ENCODE measurements at regions not wholly inside any gene's neighbourhood (a gene's known extent, or its start where the extent isn't known, plus 50 kb on each side); places are given as distances from the start of the nearest gene placed in this dataset.

- no peaks in the 10 kb centered on the region for H3K36me3 Mint-ChIP-seq (ENCODE audit: insufficient read depth, unreplicated experiment)
- no peak overlapping the region for H3K27ac Mint-ChIP-seq (ENCODE audit: low read depth, unreplicated experiment)
- H3K4me1 Mint-ChIP-seq (ENCODE audit: insufficient read depth, unreplicated experiment), result no peaks in the 10 kb centered on the region
- TF ChIP-seq, protein P1, sequence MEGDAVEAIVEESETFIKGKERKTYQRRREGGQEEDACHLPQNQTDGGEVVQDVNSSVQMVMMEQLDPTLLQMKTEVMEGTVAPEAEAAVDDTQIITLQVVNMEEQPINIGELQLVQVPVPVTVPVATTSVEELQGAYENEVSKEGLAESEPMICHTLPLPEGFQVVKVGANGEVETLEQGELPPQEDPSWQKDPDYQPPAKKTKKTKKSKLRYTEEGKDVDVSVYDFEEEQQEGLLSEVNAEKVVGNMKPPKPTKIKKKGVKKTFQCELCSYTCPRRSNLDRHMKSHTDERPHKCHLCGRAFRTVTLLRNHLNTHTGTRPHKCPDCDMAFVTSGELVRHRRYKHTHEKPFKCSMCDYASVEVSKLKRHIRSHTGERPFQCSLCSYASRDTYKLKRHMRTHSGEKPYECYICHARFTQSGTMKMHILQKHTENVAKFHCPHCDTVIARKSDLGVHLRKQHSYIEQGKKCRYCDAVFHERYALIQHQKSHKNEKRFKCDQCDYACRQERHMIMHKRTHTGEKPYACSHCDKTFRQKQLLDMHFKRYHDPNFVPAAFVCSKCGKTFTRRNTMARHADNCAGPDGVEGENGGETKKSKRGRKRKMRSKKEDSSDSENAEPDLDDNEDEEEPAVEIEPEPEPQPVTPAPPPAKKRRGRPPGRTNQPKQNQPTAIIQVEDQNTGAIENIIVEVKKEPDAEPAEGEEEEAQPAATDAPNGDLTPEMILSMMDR (IDR thresholded peaks at IDR 0.05; ENCODE audit: unreplicated experiment), result no peak
- no peak for DNase-seq (ENCODE audit: unreplicated experiment)
- CTCF ChIA-PET, result no interaction called here
- BruUV-seq (replicated peaks), result no TSS peak
- POLR2A ChIA-PET, result no interaction called here
- intact Hi-C loops (cut with micrococcal nuclease), result no loop called here
- H3K4me3 Mint-ChIP-seq (ENCODE audit: unreplicated experiment), result no peak overlapping the region
- H3K9me3 Mint-ChIP-seq (ENCODE audit: unreplicated experiment), result no peaks in the 10 kb centered on the region
- no peaks in the 10 kb centered on the region for H3K27me3 Mint-ChIP-seq (ENCODE audit: insufficient read depth, unreplicated experiment)
Measured at GRCh38 chr11:29486301-29486700, 530.5 kb downstream of the KCNA4 start.

- ChIA-PET CTCF (interaction anchor here (0.6 kb wide), 1 partner anchor 150 kb away, joined by 3 read pairs; no protein-coding TSS in a partner anchor), POLR2A (no interaction called here)
- no peak for DNase-seq (ENCODE audit: unreplicated experiment)
- Mint-ChIP-seq H3K27ac (ENCODE audit: low read depth, unreplicated experiment) (no peak overlapping the region), H3K36me3 (ENCODE audit: insufficient read depth, unreplicated experiment) (no peaks in the 10 kb centered on the region), H3K27me3 (ENCODE audit: insufficient read depth, unreplicated experiment) (no peaks in the 10 kb centered on the region), H3K4me1 (ENCODE audit: insufficient read depth, unreplicated experiment) (no peaks in the 10 kb centered on the region), H3K9me3 (ENCODE audit: unreplicated experiment) (no peaks in the 10 kb centered on the region), H3K4me3 (ENCODE audit: unreplicated experiment) (no peak overlapping the region)
- intact Hi-C loops (cut with micrococcal nuclease), result no loop called here
- no TSS peak for BruUV-seq (replicated peaks)
- TF ChIP-seq, protein P1 (IDR thresholded peaks at IDR 0.05; ENCODE audit: unreplicated experiment), result no peak
Measured at GRCh38 chr11:29485641-29486040, 531.2 kb downstream of the KCNA4 start.

DNA sequence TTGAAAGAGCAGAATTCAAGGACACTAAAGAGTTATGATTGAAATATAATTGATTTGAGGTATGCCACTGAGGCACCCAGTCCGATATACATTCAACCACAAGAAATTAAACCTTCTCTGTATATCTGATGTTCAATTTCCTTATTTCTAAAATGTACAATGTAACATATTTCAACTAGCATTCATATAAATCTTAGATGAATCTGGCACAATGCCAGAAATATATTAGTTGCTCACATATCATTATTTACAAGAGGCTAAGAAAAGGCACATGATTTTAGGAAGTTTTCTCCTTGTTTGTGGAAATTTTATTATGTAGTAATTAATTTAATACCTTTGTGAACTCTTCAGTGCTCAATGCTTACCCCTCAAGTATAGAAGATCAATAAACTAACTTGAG lies 532.3 kb downstream of the KCNA4 start:
- Mint-ChIP-seq H3K4me3 (ENCODE audit: unreplicated experiment) (no peak overlapping the region), H3K4me1 (ENCODE audit: insufficient read depth, unreplicated experiment) (no peaks in the 10 kb centered on the region), H3K9me3 (ENCODE audit: unreplicated experiment) (no peaks in the 10 kb centered on the region), H3K27ac (ENCODE audit: low read depth, unreplicated experiment) (no peak overlapping the region), H3K27me3 (ENCODE audit: insufficient read depth, unreplicated experiment) (no peaks in the 10 kb centered on the region), H3K36me3 (ENCODE audit: insufficient read depth, unreplicated experiment) (no peaks in the 10 kb centered on the region)
- intact Hi-C loops (cut with micrococcal nuclease), result no loop called here
- ChIA-PET CTCF (interaction anchor here (0.5 kb wide), 1 partner anchor 1433 kb away, joined by 3 read pairs; no protein-coding TSS in a partner anchor), POLR2A (no interaction called here)
- no peak for DNase-seq (ENCODE audit: unreplicated experiment)
- BruUV-seq (replicated peaks), result no TSS peak
- TF ChIP-seq, protein P1 (IDR thresholded peaks at IDR 0.05; ENCODE audit: unreplicated experiment), result no peak

DNA sequence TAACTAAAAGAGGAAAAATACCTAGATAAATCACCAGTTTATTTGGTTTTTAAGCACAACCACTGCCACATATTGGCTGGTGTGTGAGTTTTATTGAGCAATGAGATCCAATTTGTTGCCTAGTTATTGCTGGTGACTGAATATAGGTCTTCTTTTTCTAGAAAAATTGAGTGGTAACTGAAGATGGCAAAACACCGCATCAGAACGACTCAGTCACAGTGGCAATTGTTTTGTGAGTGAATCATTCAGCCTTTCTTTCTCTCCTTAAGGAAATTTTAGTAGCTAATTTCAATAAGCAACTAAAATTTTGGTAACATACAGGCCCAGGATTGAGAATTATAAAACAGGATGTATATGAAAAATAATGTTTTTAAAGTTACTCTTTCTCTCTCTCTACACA lies 533.0 kb downstream of the KCNA4 start:
- ChIA-PET CTCF (interaction anchor here (0.5 kb wide), 1 partner anchor 1434 kb away, joined by 3 read pairs; no protein-coding TSS in a partner anchor), POLR2A (no interaction called here)
- Mint-ChIP-seq H3K36me3 (ENCODE audit: insufficient read depth, unreplicated experiment) (no peaks in the 10 kb centered on the region), H3K27me3 (ENCODE audit: insufficient read depth, unreplicated experiment) (no peaks in the 10 kb centered on the region), H3K9me3 (ENCODE audit: unreplicated experiment) (no peaks in the 10 kb centered on the region), H3K4me1 (ENCODE audit: insufficient read depth, unreplicated experiment) (no peaks in the 10 kb centered on the region), H3K27ac (ENCODE audit: low read depth, unreplicated experiment) (no peak overlapping the region), H3K4me3 (ENCODE audit: unreplicated experiment) (no peak overlapping the region)
- intact Hi-C loops (cut with micrococcal nuclease), result no loop called here
- DNase-seq (ENCODE audit: unreplicated experiment), result no peak
- TF ChIP-seq, protein P1 (IDR thresholded peaks at IDR 0.05; ENCODE audit: unreplicated experiment), result no peak
- BruUV-seq (replicated peaks), result no TSS peak
